CMK (cell line): ENCODE measurements at regions not wholly inside any gene's neighbourhood (a gene's known extent, or its start where the extent isn't known, plus 50 kb on each side); places are given as distances from the start of the nearest gene placed in this dataset.
"Not testable (repeated sequence)": the region's sequence is repeated elsewhere in the genome, so short reads cannot be mapped to it uniquely, and the experiment has no call there.

Experiments
- DNase-seq: peaks from one replicate; pipeline ENCODE4 v3.0.0-alpha.2; 2010; ENCODE audit warnings: low read depth

- no peak for DNase-seq
Measured at GRCh38 chr2:80987466-80987865, 682.9 kb upstream of the LRRTM1 start.

DNA sequence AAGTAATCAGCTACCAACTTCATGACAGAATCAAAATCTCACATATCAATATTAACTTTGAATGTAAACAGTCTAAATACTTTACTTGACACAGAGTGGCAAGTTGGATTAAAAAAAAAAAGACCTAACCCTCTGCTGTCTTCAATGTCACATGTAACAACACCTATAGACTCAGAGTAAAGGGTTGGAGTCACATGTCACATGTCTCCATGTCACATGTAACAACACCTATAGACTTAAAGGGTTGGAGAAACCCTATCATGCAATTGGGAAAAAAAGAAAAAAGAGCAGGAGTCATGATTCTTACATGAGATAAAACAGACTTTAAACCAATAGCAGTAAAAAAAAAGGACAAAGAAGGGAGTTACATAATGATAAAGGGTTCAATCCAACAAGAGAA, 665.3 kb upstream of the LRRTM1 start:
- DNase-seq, result no peak

GRCh38 chr2:80968450-80968849, 663.9 kb upstream of the LRRTM1 start:
- DNase-seq, result no peak

- DNase-seq, result no peak
Measured at GRCh38 chr2:80947601-80948130, 643.1 kb upstream of the LRRTM1 start.

DNA sequence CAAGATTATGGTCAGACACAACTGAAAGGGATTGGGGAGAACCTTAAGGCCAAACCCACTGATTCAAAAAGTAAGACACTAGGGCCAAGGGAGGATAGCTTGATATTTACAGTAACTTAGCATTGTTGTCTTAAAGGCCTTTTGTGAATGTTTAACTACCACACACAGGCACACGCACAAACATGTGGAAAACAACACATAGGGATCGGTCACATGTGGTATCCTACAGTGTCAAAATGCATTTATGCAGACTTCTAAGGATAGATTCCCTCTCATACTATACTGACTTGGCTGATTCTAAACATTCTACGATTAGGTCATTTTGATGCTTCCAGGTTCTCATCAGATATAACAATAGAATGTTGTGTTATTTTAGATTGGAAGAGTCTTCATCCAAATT, 638.9 kb upstream of the LRRTM1 start:
- no peak for DNase-seq

GRCh38 chr2:80942766-80943165, 638.2 kb upstream of the LRRTM1 start:
- DNase-seq, result no peak

GRCh38 chr2:80938463-80938862, 633.9 kb upstream of the LRRTM1 start:
- no peak for DNase-seq

- not testable (repeated sequence) for DNase-seq
Measured at GRCh38 chr2:80931820-80932219, 627.3 kb upstream of the LRRTM1 start.

- DNase-seq, result no peak
Measured at GRCh38 chr2:80930777-80931176, 626.2 kb upstream of the LRRTM1 start.

DNA sequence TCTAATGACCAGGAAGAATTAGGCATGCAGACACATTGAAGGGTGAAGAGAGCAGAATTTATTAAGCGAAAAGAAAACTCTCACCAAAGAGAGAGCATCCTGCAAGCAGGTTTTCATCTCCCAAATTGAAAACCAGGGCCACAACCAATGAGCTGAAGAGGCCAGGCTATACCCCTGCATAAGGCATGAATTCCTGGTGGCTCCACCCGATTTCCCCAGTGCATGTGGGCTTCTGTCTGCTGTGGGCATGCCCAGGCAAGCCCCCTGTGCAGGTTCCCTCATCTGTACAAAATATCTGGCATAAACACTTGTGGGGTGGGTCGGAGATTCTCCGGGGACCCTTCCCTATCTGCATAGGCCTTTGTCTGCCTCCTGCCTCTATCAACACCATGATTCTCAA, 621.6 kb upstream of the LRRTM1 start:
- no peak for DNase-seq

DNA sequence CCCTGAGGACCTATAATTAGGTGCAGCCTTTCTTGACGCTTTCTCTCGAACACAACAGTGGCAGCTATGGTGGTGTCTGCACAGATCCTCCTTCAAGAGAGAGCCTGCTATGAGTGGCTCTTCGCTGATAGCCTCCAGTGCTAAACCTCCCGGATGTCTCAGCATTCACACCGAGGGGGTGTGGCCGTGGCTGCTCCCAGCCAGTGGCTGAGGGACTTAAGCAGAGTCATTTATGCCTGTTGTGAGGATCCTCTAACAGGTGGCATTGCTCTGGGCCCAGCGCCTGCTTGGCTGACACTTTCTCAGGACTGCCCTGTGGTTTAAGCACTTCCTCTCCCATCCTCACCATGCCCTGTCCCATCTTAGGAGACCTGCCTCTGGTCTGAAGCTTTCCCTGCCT, 592.0 kb upstream of the LRRTM1 start:
- DNase-seq, result no peak

DNA sequence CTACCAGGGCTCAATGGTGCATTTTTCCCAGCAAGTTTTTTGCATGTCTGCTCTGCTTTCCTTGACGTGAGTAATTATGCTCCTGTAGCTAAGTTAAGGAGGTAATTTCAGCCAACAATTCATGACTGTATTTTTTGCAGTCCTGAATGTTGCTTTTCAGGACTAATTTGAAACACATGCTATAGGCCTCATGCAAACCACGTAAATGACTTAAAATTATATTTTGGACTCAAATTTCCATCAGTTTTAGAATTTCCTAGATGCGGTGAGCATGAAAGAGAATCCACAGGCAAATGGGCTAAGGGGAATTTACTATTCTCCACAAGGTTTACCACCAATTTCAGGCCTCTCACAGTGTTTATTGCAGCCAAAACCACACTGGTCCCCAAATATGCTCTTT, 589.9 kb upstream of the LRRTM1 start:
- no peak for DNase-seq

- DNase-seq, result no peak
Measured at GRCh38 chr2:80893711-80894110, 589.2 kb upstream of the LRRTM1 start.

DNA sequence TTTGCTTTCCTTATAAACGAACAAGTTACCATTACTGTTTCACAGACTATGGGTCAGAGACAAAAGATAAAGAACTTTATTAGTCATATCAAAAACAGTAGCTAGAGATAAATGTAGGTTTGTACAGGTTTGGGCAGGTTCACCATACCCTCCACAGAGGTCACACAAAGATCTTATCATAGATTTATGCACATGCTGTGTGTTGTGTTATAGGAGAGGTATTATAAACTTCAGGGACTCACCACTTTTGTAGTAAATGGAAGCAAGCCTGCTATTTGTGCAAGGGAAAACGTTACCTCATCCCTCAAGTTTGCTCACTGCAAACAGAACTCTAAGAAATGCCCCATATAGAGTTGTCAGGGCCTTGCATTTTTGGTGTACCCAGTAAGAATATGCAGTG, 584.5 kb upstream of the LRRTM1 start:
- no peak for DNase-seq

DNA sequence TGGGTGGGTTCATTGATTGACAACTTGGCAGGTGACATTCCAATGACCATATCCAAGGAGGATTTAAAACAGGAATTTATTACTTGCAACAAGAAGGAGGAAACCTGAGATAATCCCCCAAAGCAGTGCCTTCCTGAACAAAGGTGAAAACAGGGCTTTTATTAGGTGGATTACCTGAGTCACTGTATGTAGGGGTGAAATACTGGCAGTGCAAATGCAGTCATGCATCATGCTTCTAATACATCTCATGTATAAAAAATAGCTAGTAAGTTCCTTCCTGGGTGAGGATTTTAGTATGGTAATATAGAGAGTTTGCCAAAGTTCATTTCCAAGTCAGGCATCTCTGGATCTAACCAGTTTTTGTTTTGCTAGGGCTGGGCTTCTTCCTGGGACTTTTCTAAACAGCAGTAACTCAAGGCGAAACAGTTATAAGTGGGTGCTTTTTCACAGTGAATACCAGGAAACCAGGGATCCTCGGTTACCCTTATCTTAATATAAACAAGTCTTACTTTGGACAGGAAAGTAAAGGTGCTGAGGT, 583.4 kb upstream of the LRRTM1 start:
- DNase-seq, result no peak

DNA sequence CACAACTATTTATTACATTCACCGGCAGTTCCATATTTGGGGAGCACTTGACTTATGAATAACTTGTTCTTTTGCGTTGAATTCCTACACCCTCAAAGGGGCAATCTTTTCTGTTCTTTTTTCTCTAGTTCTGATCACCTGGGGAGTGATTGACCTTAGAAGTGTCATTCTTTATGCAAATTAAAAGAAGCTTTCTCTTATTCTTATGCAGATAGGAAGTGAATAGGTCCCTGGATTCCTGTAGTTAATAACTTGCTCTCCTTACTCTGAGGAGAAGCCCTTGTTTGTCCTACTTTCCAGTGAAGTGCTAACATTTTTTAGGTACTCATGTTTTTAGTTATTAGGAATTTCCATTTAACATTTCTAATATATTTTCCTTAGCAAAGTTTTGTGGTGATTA, 569.8 kb upstream of the LRRTM1 start:
- no peak for DNase-seq

- DNase-seq, result no peak
Measured at GRCh38 chr2:80869858-80870438, 565.4 kb upstream of the LRRTM1 start.

DNA sequence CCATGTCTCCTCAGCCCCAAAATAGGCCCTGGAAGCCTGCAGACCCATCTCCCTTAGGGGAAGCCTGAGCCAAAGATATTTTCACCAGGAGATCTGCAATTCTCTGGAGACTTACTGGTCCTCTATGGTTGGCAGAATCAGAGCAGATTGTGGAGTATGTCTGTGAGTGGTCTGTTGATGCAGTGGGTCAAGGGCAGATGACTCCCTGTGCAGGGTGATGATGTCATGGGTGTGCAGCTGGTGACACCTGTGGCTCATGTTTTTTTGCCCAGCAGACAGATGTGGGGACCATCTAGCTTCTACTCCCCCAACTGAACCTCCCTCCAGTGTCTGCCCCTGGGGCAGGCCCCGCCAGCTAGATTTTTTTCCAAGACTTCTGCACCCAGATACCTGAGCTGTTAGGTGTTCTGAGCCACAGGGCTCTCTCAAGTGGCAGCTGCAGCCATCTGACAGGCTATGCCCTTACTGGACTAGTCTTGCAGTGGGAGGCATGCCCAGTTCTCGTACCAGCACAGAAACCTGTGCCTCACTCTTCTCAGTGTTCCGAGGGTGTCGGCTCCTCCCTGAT, 558.7 kb upstream of the LRRTM1 start:
- no peak for DNase-seq

GRCh38 chr2:80858965-80859364, 554.4 kb upstream of the LRRTM1 start:
- no peak for DNase-seq

DNA sequence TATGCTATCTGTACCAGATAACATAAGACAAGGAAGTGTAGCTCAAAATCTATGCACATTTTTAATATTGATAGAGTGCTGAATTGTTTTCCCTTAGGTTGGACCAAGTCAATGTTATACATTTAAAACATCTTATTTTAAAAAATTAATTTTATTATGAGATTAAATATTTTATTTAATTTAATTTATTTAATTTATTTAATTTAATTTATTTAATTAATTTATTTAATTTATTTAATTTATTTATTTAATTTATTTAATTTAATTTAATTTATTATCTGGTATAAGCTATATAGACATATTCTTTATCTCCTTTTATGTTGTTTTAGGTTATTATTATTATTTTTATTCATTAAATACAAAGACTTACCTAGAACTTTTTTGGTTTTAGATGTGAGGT, 551.7 kb upstream of the LRRTM1 start:
- DNase-seq, result no peak

DNA sequence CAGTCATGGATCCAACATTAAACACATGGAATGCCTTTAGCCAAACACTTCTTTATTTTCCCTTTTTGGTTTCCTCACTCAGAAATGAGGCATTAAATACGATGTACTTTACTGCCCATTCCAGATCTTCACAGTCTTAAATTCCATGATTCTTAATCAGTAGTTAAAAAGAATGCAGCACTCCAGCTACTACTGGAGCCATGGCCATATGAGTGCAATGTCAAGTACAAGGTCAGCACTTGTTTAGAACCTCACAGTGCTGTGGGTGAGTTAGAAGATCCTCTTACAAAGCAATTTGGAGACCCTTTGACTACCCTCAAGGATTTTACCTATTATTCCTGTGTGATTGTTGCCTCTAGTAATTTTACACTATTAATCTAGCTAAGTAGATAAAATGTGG, 550.3 kb upstream of the LRRTM1 start:
- no peak for DNase-seq

GRCh38 chr2:80852808-80853139, 548.2 kb upstream of the LRRTM1 start:
- no peak for DNase-seq

DNA sequence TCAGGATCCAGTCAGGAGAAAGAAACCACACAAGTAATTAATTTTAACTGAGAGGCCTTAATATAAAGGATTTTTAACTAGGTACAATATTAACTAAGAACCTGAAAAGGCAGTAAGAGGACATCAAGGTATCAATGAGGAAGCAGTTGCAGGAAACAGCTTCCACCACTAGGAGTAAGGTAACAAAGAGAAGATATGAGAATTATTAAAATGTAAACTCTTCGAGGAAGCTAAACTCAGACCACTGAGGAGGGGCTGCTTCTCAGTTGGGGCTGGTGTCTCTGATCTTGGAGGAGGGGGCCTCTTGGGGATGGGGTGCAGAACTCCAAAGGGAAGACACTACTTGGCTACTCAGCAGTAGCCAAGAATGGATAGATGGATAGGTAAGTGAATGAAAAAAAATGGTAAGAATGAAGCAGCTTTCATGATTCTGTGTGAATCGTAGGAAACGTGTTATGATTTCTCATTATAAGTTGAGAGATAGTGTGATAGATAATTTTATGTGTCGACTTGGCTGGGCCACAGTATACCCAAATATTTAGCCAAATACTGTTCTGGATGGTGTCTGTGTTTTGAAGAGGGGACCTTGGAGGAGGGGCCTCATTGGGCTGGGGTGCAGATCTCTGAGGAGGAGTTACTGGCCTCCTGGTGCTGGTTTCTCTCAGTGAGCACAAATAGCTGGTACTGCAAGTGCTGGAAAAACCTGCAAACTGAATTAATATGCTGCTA, 547.7 kb upstream of the LRRTM1 start:
- no peak for DNase-seq
